Bone marrow (tissue), 2 donors: ENCODE measurements at regions not wholly inside any gene's neighbourhood (a gene's known extent, or its start where the extent isn't known, plus 50 kb on each side); places are given as distances from the start of the nearest gene placed in this dataset.

Source experiments
- DNase-seq, 2 donors: peaks; one replicate each; lab custom pipeline; 2025; lab: John Stamatoyannopoulos, UW

GRCh38 chr16:72266836-72267235 lies 94.9 kb upstream of the PMFBP1 start:
- no peak for DNase-seq

- no peak for DNase-seq
Measured at GRCh38 chr16:72264771-72265170, 92.8 kb upstream of the PMFBP1 start.

- DNase-seq = no peak
Measured at GRCh38 chr16:72262711-72263110, 90.8 kb upstream of the PMFBP1 start.

- no peak for DNase-seq
Measured at GRCh38 chr16:72261127-72261526, 89.2 kb upstream of the PMFBP1 start.

GRCh38 chr16:72256398-72257066 lies 84.6 kb upstream of the PMFBP1 start:
- DNase-seq = no peak

- no peak for DNase-seq
Measured at GRCh38 chr16:72255786-72256185, 83.8 kb upstream of the PMFBP1 start.

- DNase-seq = no peak
Measured at GRCh38 chr16:72247821-72248253, 75.9 kb upstream of the PMFBP1 start.

GRCh38 chr16:72246423-72246822 lies 74.5 kb upstream of the PMFBP1 start:
- no peak for DNase-seq

GRCh38 chr16:72244853-72245252 lies 72.9 kb upstream of the PMFBP1 start:
- DNase-seq = no peak

GRCh38 chr16:72243621-72244020 lies 71.7 kb upstream of the PMFBP1 start:
- no peak for DNase-seq

- no peak for DNase-seq
Measured at GRCh38 chr16:72242757-72243156, 70.8 kb upstream of the PMFBP1 start.

GRCh38 chr16:72241930-72242329 lies 70.0 kb upstream of the PMFBP1 start:
- no peak for DNase-seq

GRCh38 chr16:72241008-72241407 lies 69.1 kb upstream of the PMFBP1 start:
- no peak for DNase-seq

- no peak for DNase-seq
Measured at GRCh38 chr16:72240466-72240865, 68.5 kb upstream of the PMFBP1 start.

GRCh38 chr16:72236866-72237265 lies 64.9 kb upstream of the PMFBP1 start:
- DNase-seq = no peak

GRCh38 chr16:72234387-72234786 lies 62.4 kb upstream of the PMFBP1 start:
- no peak for DNase-seq

- DNase-seq = no peak
Measured at GRCh38 chr16:72228014-72228413, 56.1 kb upstream of the PMFBP1 start.

- no peak for DNase-seq
Measured at GRCh38 chr16:72226136-72226535, 54.2 kb upstream of the PMFBP1 start.

GRCh38 chr16:72224260-72224768 lies 52.4 kb upstream of the PMFBP1 start:
- no peak for DNase-seq

GRCh38 chr16:72222503-72222902 lies 50.5 kb upstream of the PMFBP1 start:
- no peak for DNase-seq
